ENCODE measurements at regions not wholly inside any gene's neighbourhood (a gene's known extent, or its start where the extent isn't known, plus 50 kb on each side); places are given as distances from the start of the nearest gene placed in this dataset.
"Not testable (repeated sequence)": the region's sequence is repeated elsewhere in the genome, so short reads cannot be mapped to it uniquely, and the experiment has no call there.

DNA sequence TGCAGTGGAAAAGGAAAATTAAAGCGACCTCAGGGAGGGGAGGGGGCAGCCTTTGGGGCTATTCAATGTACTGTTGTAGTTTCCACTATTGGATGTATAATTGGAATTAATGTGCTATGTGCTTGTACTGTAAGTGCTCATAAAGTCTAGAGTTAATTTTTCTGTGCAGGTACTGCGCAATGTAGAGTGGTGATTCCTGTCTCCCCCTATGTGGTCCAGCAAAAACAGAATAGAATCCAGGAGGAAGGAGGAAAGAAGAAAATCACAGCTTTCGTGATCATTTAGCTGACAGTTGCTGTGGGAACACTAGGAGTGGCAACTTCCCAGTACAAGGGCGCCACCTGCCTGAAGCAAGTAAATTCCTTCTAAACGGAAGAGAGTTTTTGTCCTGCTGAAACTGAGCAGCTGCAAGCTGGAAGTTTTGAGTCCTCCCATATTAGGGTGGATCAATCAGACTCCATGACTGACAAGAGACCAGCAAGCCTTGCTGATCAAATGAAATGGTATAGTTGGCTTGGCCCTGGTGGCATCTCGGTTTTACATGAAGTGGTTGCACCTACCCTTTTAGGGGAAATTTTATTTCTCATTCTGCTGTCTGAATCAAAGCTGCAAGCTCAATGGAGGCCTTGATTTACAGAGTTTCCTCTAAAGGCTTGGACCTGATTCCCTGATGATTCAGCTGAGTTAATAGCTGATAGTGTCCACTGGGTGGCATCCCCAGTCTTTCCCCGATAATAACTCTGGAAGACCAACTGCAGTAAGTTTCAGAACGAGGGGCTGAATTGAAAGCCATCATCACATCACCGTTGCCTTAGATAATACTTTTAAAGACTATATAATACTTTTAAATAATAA, 299.8 kb downstream of the HGF start:
- peak; percentile 64 for DNase-seq

DNA sequence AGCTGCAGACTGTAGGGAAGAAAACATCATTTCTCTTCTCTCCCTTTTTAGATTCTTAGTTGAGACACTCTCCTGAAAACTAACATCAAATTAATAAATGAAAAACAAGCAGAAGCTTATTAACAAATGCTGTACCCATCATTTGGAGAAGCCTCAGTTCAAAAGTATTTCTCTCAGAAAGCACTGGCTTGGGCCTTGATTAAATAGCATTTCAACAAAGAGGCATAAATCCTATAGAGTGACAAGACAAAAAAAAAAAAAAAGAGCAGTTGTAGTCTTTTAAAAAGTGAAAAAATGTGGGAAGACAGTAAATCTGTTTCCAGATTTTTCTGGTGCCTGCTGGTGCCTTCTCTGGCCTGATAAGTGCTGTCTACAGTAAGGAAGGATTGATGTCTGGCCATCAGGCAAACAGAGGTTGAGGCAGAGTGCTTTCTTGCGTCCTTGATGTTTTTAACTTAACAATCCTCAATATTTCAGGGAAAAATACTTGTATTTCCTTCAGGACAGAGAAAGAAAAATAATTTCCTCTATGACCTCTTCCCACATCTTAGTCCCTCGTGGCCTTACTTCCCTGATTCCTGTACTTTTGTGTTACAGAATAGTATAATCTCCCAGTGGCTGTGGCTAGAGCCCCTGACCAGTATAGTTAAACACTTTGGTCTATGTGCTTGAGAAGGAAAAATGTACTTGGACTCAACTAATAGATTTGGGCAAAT, 300.5 kb downstream of the HGF start:
- DNase-seq: no peak

GRCh38 chr7:81468526-81468925, 301.3 kb downstream of the HGF start:
- DNase-seq: no peak

DNA sequence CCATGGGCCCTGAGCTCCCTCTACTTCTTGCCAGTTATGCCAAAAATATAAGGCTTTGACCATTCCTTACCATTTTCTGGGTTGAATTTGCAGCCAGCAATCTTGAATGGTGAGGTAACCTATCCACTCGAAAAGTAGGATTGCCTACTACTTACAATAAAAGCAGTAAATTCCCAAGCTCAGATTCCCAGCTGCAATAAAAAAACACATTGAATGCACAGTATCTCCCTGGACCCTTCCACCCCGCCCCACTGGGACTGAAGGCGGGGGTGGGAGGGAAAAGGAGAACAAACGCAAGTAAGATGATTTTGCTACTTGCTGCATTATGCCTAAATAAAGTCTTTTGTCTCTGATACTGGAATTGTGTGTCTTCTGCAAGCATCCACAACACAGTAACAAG, 301.9 kb downstream of the HGF start:
- DNase-seq: no peak

DNA sequence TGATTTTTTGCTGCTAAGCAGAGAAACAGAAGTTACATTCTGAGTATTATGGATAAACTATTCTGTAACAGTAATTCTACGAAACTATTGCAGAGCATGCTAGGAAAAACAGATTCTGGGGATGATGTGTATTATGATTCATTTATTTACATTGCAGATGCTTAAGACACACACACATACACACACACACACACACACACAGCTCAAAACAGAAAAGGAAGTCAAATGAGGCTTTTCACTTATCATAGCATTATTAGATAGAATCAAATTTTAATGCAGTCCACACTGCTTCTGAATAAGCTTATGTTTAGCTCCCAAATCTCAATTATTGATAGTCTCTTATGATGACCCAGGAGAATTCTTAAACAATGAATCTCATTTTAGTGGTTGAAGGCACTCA, 307.2 kb downstream of the HGF start:
- no peak for DNase-seq

- no peak for DNase-seq
Observed at GRCh38 chr7:81460250-81461045, 309.4 kb downstream of the HGF start.

DNA sequence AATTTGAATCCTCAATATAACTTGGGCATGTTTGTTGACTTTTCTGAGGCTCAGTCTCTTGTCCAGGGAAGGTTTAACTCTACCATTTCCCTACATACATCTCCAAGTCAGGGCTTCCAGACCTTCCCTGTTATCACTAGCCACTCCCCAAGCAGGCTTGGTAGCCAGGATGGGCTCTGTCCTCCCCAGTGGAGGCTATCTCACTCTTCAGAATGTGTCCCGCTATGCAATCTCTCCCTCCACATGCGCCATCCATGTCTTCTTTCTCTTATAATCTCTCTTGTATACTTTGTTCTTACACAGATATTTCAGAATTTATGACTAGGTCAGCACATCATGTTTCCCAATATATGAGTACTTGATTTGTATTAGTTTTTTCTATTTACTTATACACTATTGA, 310.4 kb downstream of the HGF start:
- DNase-seq: no peak

GRCh38 chr7:81457852-81458522, 311.9 kb downstream of the HGF start:
- DNase-seq: peak; percentile 47

GRCh38 chr7:81453770-81454169, 316.1 kb downstream of the HGF start:
- DNase-seq: not testable (repeated sequence)

DNA sequence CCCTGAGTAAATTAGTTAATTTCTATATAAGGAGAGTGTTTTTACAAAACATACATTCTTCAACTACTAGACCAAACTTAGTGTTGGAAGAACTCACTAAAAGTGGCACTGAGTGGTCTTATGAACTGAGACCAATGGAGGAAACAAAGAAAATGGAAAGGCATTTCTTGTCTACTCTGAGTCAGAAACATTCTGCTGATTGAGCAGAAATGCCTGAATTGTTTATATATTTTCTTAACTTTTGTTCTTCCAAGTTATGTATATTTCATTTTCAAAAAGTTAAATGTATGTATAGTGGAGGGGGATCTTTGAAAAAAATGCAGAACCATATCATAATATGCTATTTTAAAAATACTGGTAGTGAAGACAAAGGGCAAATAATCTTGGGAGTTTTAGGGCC, 320.7 kb downstream of the HGF start:
- DNase-seq: no peak

GRCh38 chr7:81447351-81447952, 322.4 kb downstream of the HGF start:
- DNase-seq: peak; percentile 64

DNA sequence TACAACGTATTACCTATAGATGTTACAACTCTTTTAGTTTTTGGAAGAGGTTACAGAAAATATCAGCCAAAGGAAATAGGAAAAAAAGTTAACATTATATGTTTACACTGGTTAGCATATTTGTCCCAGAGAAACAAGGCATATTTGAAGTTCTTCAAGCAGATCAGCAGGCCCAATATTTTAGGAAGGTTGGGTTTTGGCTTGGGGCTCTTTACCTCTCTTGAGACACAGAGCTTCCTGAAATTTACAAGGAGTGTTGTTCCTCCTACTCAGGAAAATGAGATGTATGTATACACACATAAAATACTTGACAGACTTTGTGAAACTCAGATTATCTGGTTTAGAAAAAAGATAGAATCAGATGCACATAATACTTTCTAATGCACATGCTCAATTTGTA, 323.6 kb downstream of the HGF start:
- DNase-seq: no peak

GRCh38 chr7:81445462-81445861, 324.4 kb downstream of the HGF start:
- no peak for DNase-seq

DNA sequence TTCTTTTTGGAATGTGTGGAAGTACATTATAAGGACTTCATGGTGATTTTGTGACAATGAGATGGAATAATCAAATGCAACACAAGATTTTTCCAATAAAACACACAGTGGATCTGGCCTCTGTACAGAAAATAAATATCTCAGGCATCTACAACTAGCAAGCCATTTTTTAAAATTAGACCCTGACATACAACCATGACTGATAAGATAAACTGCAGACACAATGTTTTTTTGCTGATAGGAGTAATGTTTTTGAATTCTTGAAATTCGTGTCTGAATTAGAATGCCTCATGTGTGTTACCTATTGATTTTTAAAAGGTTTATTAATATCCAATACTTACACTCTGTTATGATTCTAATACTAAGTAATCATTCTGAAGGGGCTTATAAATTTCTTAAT, 328.1 kb downstream of the HGF start:
- DNase-seq: no peak

- no peak for DNase-seq
Observed at GRCh38 chr7:81439591-81439990, 330.3 kb downstream of the HGF start.

DNA sequence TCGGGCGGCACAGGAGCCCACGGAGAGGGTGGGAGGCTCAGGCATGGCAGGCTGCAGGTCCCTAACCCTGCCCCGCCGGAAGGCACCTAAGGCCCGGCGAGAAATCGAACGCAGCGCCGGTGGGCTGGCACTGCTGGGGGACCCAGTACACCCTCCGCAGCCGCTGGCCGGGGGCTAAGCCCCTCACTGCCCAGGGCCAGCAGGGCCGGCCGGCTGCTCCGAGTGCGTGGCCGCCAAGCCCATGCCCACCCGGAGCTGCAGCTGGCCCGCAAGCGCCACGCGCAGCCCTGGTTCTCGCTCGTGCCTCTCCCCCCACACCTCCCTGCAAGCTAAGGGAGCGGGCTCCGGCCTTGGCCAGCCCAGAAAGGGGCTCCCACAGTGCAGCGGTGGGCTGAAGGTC, 332.7 kb downstream of the HGF start:
- DNase-seq: not testable (repeated sequence)

DNA sequence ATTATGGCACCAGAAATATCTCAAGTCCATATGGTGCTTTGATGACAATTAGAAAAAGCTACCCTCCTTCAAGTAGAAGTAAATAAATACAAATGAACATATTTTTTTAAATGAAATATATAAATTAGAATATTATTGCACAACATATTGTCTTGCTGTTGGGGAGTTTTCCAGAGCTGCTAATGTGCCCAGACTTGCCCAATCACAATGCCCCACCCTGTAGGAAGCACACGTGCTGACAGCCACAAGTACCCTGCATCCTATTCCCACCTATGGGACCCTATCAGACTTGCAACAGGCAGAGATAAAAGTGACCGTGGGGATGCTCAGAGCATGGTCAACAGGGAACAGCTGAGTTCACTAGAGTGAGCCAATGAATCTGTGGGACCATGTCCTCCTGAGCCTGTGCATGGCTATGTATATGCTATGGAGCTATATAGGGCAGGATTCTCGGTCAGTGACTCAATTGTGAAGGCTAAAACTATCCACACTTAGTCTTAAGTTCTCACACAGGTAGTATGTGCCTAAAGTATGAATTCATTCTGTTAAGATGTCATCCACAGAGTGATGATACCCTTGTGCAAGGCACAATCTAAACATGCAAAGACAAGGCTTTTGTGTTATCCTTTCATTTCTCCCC, 336.0 kb downstream of the HGF start:
- no peak for DNase-seq

DNA sequence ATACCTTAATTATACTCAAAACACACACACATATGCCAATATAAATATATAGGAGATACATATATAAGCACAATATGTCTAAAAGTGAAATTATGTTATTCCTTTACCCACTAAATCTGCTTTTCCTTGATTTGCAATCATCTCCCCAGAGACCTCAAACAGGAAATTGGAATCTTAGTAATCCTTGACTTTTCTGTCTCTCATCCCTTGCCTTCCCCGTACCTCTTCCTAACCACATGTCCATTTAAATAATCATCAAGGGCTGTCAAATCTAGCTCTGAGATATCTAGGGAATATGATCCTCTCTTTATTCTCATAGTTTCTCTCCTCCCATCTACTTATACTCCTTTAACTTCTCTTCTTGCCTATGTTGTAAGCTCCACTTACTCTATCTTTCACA, 336.6 kb downstream of the HGF start:
- DNase-seq: no peak

DNA sequence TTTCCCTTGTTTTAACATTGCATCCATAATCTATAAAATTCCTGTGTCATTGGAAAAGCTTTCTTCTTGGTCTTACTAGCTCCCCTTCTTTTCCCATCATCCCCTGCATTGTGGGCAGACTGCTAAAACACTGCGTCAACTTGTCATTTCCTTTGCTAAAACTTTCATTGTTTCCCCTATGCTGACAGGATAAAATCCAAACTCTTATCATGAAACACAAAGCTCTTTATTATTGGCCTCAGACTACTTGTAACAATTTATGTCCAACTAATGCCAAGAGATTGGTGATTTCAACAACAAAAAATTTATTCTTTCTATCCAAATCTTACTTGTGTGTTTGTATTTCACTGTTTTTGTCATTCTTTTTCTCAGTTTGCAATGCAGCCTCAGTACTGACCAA, 339.1 kb downstream of the HGF start:
- DNase-seq: no peak

DNA sequence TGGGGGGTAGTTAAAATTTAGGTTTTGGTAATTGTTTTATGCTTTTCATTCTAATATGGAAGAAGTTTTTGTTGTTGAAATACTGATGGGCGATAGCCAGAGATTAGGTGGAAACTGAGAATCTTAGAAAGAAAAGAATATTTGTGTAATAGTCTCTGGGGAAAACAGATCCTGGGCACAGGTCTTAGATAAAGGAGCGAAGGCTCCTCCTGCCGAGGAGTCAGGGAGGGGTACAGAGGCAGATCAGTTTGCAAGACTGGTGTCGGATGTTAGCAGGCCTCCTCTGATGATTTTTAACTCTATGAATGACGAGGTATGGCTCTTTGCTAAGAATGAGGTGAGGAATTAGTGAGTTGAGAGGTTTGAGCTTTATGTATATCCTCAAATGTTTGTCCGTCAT, 339.7 kb downstream of the HGF start:
- DNase-seq: no peak

GRCh38 chr7:81427461-81427860, 342.4 kb downstream of the HGF start:
- no peak for DNase-seq

Measured in NCI-H1092 treated with DMSO at 0.1 percent for 48 hours (cell line).